ENCODE measurements at regions not wholly inside any gene's neighbourhood (a gene's known extent, or its start where the extent isn't known, plus 50 kb on each side); places are given as distances from the start of the nearest gene placed in this dataset.
"Not testable (repeated sequence)": the region's sequence is repeated elsewhere in the genome, so short reads cannot be mapped to it uniquely, and the experiment has no call there.

- H3K27ac ChIP-seq: no peak overlapping the region
- DNase-seq (ENCODE audit: low read depth, low spot score): no peak
Measured at GRCh38 chr3:152574461-152575079, 260.4 kb upstream of the P2RY1 start.

- DNase-seq (ENCODE audit: low read depth, low spot score): no peak
- H3K27ac ChIP-seq: no peak overlapping the region
Measured at GRCh38 chr3:152578769-152579168, 256.2 kb upstream of the P2RY1 start.

GRCh38 chr3:152581951-152582350, 253.0 kb upstream of the P2RY1 start:
- no peak for DNase-seq (ENCODE audit: low read depth, low spot score)
- no peak overlapping the region for H3K27ac ChIP-seq

GRCh38 chr3:152583963-152584362, 251.0 kb upstream of the P2RY1 start:
- H3K27ac ChIP-seq: no peak overlapping the region
- DNase-seq (ENCODE audit: low read depth, low spot score): no peak

- H3K27ac ChIP-seq: no peak overlapping the region
- DNase-seq (ENCODE audit: low read depth, low spot score): no peak
Measured at GRCh38 chr3:152586974-152587373, 248.0 kb upstream of the P2RY1 start.

GRCh38 chr3:152587861-152588260, 247.1 kb upstream of the P2RY1 start:
- DNase-seq (ENCODE audit: low read depth, low spot score): no peak
- H3K27ac ChIP-seq: no peak overlapping the region

GRCh38 chr3:152589644-152590043, 245.3 kb upstream of the P2RY1 start:
- no peak overlapping the region for H3K27ac ChIP-seq
- DNase-seq (ENCODE audit: low read depth, low spot score): no peak

- no peak overlapping the region for H3K27ac ChIP-seq
- no peak for DNase-seq (ENCODE audit: low read depth, low spot score)
Measured at GRCh38 chr3:152591515-152591914, 243.4 kb upstream of the P2RY1 start.

- no peak overlapping the region for H3K27ac ChIP-seq
- no peak for DNase-seq (ENCODE audit: low read depth, low spot score)
Measured at GRCh38 chr3:152593242-152593641, 241.7 kb upstream of the P2RY1 start.

- no peak overlapping the region for H3K27ac ChIP-seq
- DNase-seq (ENCODE audit: low read depth, low spot score): no peak
Measured at GRCh38 chr3:152595975-152596821, 238.7 kb upstream of the P2RY1 start.

- not testable (repeated sequence) for DNase-seq (ENCODE audit: low read depth, low spot score)
Measured at GRCh38 chr3:152596832-152597231, 238.1 kb upstream of the P2RY1 start.

GRCh38 chr3:152606146-152606545, 228.8 kb upstream of the P2RY1 start:
- H3K27ac ChIP-seq: no peak overlapping the region
- DNase-seq (ENCODE audit: low read depth, low spot score): no peak

More at GRCh38 chr3:152596832-152597231, 238.1 kb upstream of the P2RY1 start:
- not testable (repeated sequence) for H3K27ac ChIP-seq

GRCh38 chr3:152607179-152607578, 227.8 kb upstream of the P2RY1 start:
- H3K27ac ChIP-seq: no peak overlapping the region
- no peak for DNase-seq (ENCODE audit: low read depth, low spot score)

GRCh38 chr3:152608696-152609594, 226.0 kb upstream of the P2RY1 start:
- DNase-seq (ENCODE audit: low read depth, low spot score): no peak
- H3K27ac ChIP-seq: no peak overlapping the region

- no peak overlapping the region for H3K27ac ChIP-seq
- no peak for DNase-seq (ENCODE audit: low read depth, low spot score)
Measured at GRCh38 chr3:152609891-152610290, 225.0 kb upstream of the P2RY1 start.

- H3K27ac ChIP-seq: no peak overlapping the region
- no peak for DNase-seq (ENCODE audit: low read depth, low spot score)
Measured at GRCh38 chr3:152610622-152611021, 224.3 kb upstream of the P2RY1 start.

GRCh38 chr3:152611905-152612304, 223.0 kb upstream of the P2RY1 start:
- no peak for DNase-seq (ENCODE audit: low read depth, low spot score)
- no peak overlapping the region for H3K27ac ChIP-seq

- no peak overlapping the region for H3K27ac ChIP-seq
- no peak for DNase-seq (ENCODE audit: low read depth, low spot score)
Measured at GRCh38 chr3:152613851-152614250, 221.1 kb upstream of the P2RY1 start.

- no peak for DNase-seq (ENCODE audit: low read depth, low spot score)
- no peak overlapping the region for H3K27ac ChIP-seq
Measured at GRCh38 chr3:152615681-152616080, 219.2 kb upstream of the P2RY1 start.

- no peak for DNase-seq (ENCODE audit: low read depth, low spot score)
- H3K27ac ChIP-seq: no peak overlapping the region
Measured at GRCh38 chr3:152617609-152618008, 217.3 kb upstream of the P2RY1 start.

GRCh38 chr3:152618529-152618928, 216.4 kb upstream of the P2RY1 start:
- H3K27ac ChIP-seq: no peak overlapping the region

More at GRCh38 chr3:152618529-152618928, 216.4 kb upstream of the P2RY1 start:
- DNase-seq (ENCODE audit: low read depth, low spot score): no peak

All from epithelial cell of prostate (primary cell).